ENCODE measurements at regions not wholly inside any gene's neighbourhood (a gene's known extent, or its start where the extent isn't known, plus 50 kb on each side); places are given as distances from the start of the nearest gene placed in this dataset.

- no peak for DNase-seq
These were observed 83.8 kb upstream of the SLC6A6 start for GRCh38 chr3:14318646-14319045.

GRCh38 chr3:14319654-14320182, 82.7 kb upstream of the SLC6A6 start:
- peak; percentile 43 for DNase-seq

GRCh38 chr3:14320219-14320618, 82.2 kb upstream of the SLC6A6 start:
- DNase-seq: no peak

GRCh38 chr3:14322001-14322400, 80.4 kb upstream of the SLC6A6 start:
- no peak for DNase-seq

- DNase-seq: no peak
These were observed 79.6 kb upstream of the SLC6A6 start for GRCh38 chr3:14322667-14323295.

GRCh38 chr3:14323401-14324223, 78.8 kb upstream of the SLC6A6 start:
- no peak for DNase-seq

- DNase-seq: no peak
These were observed 78.0 kb upstream of the SLC6A6 start for GRCh38 chr3:14324224-14324944.

DNA sequence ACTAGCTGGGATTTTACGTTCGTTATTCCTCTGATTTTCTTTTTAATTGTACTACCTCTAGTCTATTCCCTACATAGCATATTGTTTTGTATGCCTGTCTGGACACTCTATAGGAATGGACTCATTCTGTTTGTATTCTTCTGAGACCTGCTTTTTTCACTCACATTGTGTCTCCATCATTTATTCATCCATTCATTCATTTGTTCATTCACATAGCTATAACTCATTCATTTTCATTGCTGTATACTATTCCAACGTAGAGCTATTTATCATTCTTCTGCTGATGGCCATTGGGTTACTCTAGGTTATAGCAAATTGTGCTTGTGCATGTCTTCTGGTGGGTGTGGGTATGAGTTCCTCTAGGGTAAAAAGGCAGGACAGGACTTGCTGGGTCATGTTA, 74.0 kb upstream of the SLC6A6 start:
- DNase-seq: no peak

- no peak for DNase-seq
These were observed 73.1 kb upstream of the SLC6A6 start for GRCh38 chr3:14329116-14329830.

DNA sequence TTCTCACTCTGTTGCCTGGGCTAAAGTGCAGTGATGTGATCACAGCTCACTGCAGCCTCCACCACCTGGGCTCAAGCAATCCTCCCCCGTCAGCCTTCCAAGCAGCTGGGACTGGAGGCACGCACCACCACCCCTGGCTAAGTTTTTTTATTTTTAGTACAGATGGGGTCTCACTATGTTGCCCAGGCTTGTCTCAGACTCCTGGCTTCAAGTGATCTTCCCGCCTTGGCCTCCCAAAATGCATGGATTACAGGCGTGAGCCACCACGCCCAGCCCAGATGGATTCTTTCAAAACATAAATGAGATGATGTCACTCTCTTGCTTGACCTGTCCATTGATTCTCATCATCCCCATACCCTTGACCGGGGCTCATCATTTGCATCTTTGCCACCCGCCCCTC, 72.6 kb upstream of the SLC6A6 start:
- no peak for DNase-seq

- no peak for DNase-seq
These were observed 71.9 kb upstream of the SLC6A6 start for GRCh38 chr3:14330508-14330907.

DNA sequence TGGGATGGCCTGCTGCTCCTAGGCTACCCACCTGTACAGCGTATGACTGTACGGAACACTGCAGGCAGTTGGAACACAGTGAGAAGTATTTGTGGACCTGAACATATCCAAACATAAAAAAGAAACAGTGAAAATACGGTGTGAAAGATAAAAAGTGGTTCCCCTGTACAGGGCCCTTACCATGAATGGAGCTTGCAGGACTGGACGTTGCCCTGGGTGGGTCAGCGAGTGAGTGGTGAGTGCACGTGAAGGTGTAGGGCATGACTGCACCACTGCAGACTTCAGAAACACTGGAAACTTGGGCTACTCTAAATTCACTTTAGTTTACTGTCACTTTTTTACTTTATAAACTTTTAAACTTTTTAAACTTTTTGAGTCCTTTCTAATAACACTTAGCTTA, 71.2 kb upstream of the SLC6A6 start:
- no peak for DNase-seq

- no peak for DNase-seq
These were observed 70.0 kb upstream of the SLC6A6 start for GRCh38 chr3:14332392-14332791.

DNA sequence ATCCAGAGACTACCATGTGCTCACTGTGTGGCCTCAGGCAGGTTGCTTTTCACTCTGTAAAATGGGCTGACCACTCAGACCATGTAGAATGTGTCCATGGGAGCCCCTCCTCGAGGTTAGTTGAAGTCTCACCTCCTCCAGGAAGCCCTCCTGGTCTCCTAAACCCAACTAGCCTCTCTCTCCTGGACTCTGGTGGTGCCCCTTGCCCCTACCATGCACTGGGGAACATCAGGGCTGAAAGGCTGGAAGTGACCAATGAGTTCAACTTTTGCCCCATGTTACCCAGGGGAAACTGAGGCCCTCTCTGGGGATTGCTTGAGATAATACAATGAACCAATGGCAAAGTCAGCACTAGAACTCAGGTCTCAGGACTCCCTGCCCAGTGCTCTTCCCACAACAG, 69.2 kb upstream of the SLC6A6 start:
- no peak for DNase-seq

- no peak for DNase-seq
These were observed 68.8 kb upstream of the SLC6A6 start for GRCh38 chr3:14333621-14334020.

DNA sequence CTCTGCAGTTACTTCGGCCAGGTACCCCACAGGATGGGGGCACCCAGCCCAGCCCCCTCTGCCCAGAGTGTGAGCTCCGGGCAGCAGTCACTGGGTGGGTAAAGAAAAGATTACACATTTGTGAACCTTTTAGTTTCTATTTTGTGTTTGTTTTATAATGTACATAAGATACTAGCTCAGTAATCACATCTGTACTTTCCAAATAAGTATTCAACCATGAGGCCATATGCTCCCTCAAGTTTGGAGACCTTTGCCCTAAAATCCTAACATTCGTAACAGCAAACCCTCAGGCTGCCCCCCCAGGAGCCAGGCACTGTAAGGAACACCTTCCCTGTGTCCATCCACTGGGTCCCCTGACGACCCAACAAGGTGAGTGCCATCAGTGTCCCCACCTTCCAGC, 68.3 kb upstream of the SLC6A6 start:
- no peak for DNase-seq

DNA sequence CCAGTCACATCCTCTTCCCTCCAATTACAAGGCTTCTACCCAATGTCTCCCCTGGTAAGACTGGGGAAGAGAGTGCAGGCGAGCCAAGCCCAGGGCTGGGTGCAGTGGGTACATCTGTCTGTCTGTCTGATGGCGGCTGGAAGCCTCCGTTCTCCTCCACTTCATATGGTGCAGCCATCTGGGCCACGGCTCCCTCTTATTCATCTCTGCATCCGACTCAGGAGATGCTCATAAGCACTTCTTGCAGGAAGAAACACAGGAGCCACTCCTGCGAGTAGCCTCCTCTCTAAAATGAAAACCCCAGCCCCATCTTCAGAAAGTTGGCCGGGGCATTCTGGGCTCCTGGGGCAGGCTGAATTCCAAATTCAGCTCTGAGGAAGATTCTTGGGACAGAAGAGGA, 67.5 kb upstream of the SLC6A6 start:
- DNase-seq: no peak

DNA sequence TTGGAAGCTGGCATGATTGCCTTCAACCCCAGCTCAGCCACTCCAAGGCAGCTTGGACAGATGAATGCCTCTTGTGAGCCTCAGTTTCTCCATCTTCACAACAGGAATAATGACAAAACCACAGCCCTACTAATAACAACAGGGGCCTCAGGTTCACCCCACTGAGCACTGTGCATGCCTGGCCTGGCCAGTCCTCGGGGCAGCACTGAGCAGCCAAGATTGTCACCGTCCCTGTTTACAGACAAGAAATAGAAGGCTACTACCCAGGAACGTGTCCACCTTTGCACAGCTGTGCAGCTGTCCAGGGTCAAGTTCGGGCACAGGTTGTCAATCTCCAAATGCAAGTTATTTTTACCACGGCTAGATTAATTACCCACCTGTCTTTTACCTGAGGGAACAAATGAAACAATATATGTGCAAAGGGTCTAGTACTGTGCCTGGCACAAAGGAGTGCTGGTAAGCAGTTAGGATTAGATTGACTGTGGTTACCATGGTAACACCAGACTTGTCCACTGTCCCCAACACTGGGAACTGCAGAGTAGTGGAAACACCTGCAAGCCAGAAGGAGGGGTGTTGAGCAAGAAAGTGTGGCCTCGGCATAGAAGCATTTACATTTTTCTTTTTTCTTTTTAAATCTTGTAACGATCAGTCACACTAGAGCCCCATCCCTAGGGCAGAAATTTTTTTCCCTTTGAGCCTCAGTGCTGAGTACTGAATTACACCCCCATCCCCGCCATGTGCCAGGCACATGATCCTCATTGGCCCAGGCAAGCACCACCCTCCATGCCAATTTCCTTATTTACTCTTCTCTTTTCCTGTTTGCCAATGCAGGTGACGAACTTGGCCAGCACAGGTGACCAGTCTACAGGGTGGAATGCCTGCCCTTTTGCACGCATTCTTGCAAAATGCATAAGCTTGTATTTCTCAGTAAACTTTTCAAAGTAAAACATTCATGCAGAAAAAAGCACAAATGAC, 66.3 kb upstream of the SLC6A6 start:
- DNase-seq: no peak

DNA sequence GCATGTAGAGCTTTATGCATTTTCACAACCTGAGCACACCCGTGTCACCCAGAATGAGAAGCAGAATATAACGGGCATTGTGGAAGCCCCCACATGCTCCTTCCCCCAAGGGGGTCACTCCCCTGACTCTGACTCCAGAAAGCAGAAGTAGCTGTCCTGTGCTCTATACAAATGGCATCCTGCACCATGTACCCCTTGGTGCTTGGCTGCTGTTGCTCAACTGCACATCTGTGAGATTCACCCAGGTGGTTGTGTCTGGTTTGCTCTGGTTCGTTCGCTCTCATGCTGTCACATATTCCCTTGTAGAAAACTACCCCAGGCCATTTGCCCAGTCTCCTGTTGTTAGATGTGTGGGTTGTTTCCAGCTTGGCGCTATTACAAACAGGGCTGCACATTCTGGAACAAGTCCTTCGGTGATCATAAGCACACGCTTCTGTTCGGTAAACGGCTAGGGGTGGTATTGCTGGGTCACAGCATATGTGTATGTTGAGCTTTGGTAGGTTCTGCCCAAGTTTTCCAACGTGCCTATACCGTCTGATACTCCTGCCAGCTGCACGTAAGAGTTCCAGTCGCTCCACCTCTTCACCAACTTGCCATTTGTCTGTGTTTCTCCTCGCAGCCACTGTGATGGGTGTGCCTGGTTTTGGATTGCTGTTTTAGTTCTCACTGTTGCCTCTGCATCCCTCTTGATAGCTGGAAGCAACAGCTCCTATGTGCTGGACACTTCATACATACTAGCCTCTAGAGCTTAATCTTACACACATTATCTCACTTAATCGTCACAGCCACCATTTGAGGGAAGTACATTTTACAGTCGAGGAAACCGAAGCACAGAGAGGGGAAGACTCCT, 65.4 kb upstream of the SLC6A6 start:
- no peak for DNase-seq

GRCh38 chr3:14337828-14338227, 64.6 kb upstream of the SLC6A6 start:
- DNase-seq: no peak

DNA sequence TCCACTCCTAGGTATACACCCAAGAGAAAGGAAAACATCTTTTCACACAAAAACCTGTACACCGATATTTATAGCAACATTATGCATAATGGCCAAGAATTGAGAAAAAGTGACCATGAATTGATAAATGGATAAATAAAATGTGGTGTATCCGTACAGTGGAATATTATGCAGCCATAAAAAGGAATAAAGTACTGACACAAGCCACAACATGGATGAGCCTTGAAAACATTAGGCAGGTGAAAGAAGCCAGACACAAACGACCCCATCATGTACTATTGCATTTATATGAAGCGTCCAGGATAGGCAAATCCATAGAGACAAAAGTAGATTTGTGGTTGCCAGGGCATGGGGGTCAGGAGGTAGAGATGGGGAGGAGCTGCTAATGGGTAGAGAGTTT, 64.2 kb upstream of the SLC6A6 start:
- DNase-seq: no peak

Measured in KG1 (cell line).